ENCODE measurements at regions not wholly inside any gene's neighbourhood (a gene's known extent, or its start where the extent isn't known, plus 50 kb on each side); places are given as distances from the start of the nearest gene placed in this dataset.

GRCh38 chr20:58019027-58019849, 209.2 kb downstream of the ANKRD60 start:
- no peak for TF ChIP-seq CTCF (IDR thresholded peaks at IDR 0.05)
- TF ChIP-seq POLR2A (IDR thresholded peaks at IDR 0.05) = no peak
